HL-60/S4 treated with retinoic acid at 250 ng/mL for 4 days and 3 days (cell line): ENCODE measurements at regions not wholly inside any gene's neighbourhood (a gene's known extent, or its start where the extent isn't known, plus 50 kb on each side); places are given as distances from the start of the nearest gene placed in this dataset.
"Not testable (repeated sequence)": the region's sequence is repeated elsewhere in the genome, so short reads cannot be mapped to it uniquely, and the experiment has no call there.

Experiments used
- in situ Hi-C: fragments of 300-500 bp; cut with MboI; formaldehyde crosslinking; loops from 2 replicates; pipeline ENCODE4 v1.7.0; 2022; ENCODE audit warnings: low sequenced_read_pairs

DNA sequence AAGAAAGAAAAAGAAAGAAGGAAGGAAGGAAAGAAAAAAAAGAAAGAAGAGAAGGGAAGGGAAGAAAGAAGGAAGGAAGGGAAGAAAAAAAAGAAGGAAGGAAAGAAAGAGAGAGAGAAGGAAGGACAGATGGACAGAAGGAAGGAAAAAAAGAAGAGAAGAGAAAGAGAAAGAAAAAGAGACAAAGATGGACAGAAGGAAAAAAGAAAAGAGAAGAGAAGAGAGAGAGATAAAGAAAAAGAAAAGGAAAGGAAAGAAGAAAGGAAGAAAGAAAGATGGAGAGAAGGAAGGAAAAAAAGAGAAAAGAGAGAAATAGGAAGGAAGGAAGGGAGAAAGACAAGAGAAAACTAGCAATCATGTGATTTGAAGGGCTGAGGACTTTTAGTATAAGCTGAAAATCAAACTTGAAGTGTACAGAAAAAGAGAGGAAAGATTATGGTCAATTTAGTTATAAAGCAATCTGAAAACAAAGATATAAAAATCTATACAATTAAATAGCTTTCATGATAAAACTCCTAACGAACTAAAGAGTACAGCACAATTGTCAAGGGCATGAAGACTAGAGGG is 115.3 kb downstream of the LTN1 start:
- in situ Hi-C loops: no loop called here

DNA sequence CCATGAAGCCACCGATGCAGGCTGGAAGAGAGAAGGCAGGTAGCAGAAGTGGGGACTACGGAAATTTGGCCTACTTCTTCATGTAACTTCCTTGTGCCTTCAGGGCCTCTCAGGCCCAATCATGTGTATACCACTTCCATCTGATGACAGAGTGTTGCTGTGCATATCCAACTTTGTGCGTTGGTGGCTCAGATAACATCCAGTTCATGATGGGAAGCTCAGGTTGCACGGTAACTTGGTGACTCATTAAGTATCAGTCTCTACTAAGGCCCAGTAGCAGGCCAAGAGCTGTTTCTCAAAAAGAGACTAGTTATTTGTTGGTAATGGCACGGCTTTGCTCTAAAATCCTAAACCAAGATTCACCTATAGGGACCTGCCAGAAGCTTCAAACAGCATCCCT is 117.6 kb downstream of the LTN1 start:
- in situ Hi-C loops: no loop called here

DNA sequence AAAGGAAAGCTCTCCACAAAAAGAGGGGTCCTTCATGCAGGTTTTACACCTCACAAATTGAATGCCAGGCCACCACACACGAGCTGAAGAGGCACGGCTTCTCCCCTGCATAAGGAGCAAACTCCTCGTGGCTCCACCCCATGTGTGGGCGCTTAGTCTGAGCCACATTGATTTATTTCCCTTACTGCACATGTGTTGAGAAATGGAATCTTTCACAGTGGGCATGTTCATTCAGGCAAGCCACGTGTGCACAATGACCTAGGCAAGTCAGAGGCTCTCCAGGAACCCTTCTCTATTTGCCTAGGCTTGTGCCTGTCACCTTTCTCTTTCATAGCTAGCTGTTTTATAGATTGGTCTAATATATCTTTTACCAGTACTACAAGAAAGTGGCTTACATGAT is 120.5 kb downstream of the LTN1 start:
- in situ Hi-C loops: no loop called here

DNA sequence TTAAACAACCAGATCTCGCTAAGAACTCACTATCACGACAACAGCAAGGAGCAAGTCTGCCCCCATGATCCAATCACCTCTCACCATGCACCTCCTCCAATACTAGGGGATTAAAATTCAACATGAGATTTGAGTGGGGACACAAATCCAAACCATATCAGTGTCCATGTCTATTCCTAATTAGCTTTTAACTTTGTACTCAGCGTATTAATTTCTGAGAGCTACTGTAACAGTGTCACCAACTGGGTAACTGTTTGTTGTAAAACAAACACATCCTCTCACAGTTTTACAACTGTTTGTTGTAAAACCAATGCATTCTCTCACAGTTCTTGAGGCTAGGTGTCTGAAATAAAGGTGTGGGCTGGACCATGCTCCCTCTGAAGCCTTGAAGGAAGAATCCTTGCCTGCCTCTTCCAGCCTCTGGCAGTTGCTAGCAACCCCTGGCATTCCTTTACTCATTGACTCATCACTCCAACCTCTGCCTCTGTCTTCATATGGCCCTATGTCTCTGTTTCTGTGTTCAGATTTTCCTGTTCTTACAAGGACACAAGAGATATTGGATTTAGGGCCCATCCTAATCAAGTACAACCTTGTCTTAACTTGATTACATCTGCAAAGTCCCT is 121.2 kb downstream of the LTN1 start:
- in situ Hi-C loops: no loop called here

DNA sequence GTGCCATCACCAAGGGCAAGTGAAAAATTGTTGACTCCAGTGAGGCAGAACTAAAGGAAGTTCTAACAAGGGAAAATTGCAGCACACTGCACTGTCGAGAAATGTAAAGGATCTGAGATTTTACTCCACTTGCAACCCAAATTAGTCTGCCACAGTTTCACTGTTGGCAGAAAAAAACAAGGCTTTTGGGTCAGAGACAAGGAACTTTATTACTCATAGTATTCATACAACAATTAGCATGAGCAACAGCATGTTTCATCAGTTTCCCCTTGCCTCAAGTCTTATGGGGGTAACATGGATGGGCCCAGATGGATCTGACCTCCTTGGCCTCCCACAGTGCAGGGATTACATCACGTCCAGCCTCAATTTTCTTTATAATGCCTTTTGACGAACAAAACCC is 125.3 kb downstream of the LTN1 start:
- in situ Hi-C loops: no loop called here

DNA sequence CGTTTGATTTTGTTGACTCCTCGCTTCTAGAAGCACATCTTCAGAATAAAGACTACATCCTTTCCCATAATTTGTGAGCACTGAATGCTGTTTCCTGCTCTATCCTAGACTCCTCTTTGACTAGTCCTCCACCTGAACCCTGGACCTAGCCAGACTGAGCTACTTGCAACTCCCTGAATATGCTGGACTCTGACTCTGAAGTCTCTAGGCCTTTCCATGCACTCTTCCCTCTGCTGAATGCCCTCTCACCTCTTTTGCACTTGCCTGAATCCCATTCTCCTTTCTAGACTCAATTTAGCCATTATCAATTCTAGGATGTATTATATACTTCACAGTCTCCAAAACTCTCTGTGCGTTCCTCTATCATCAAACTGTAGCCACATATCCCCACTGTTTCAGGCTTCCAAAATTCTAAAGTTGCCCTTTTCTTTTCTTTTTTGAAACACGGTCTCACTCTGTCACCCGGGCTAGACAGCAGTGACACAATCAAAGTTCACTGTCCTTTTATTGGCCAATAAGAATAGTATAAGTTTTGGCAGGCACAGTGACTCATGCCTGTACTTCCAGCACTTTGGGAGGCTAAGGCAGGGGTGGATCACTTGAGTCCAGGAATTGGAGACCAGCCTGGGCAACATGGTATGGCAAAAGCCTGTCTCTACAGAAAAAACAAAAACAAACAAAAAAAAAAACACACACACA is 127.0 kb downstream of the LTN1 start:
- in situ Hi-C loops: no loop called here

DNA sequence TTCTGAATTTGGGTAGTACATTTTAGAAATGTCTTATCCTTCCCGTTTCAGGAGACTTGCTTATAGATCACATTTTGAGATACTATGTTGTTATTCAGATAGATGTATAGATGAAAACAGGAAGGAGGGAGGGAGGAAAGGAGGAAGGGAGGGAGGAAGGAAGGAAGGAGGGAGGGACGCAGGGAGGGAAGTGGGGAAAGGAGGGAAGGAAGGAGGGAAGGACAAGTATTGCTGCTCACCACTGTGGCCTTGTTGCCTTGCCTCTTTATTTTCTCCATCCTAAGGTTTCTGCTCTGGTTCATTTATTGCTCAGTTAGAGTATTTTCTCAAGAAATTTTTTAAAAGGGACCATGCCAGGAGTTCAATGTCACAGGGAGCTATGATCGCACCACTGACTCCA is 134.3 kb downstream of the LTN1 start:
- in situ Hi-C loops: no loop called here

DNA sequence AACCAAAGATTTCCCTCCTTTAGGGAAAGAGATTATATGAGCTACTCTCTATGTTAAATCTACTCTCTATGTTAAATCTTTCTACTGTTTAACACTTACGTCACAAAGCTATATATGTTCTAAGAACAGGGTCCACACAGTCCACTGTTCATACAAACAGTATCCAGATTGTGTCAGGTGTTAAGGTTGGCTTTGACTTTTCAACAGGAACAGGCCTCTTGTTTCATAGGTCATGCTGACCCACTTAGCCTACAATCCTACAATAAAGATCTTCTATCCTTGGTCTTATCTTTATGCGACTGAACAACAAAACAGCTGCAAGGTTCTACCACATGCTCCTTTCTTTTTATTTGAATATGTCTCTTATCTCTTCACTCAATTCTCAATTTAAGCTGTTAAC is 134.9 kb downstream of the LTN1 start:
- in situ Hi-C loops: no loop called here

DNA sequence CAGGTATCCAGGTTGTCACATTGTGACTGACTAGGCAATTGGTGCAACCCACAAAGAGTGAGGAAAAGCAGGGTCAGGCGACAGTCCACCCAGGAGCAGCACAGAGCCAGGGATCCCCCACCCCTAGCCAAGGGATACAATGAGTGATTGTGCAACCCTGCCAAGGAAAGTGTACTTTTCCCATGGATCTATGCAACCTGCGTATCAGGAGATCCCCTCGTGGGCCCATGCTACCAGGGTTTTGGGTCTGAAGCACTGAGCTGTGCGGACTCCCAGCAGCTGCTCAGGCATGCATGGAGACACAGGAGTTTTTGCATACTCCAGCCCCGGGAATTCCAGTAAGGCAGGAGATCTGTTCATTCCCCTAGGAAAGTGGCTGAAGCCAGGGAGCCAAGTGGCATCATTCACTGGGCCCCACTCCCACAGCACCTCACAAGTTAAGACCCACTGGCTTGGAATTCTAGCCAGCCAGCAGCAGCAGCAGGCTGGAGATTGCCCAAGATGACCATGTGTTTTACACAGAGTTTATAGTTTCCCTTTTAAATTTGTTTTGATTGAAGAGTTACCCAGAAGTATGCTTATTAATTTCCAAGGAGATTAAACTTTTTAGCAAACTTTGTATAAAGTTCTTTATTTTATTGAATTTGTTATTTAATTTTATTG is 136.0 kb downstream of the LTN1 start:
- in situ Hi-C loops: no loop called here

DNA sequence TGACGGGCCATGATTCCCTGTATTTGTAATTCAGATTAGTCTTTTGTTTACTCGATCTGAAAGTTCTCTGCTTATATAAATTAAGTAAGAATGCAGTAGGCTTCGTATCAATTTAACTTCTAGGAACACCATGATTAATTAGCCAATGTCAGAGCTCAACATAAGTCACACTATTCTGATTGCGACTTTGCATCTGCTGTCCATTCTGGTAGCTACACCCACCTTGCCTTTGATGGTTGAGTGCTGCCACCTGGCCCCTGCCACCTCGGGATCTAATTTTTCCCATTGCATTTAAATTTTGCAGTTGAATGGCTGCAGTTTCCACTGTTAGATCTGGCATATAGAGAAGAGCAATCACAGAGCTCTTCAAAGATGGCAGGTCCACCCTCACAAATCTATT is 140.0 kb downstream of the LTN1 start:
- in situ Hi-C loops: no loop called here

DNA sequence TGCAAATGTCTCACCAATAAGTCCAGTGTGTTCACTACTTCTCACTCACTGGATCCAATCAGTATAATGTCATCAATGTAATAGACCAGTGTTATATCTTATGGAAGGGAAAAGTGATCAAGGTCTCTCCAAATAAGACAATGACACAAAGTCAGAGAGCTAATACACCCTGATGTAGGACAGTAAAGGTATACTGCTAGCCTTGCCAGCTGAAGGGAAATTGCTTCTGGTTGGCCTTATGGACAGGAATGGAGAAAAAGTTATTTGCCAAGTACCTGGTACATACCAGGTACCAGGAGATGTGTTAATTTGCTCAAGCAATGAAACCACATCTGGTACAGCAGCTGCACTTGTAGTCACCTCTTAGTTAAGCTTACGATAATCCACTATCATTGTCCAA is 141.0 kb downstream of the LTN1 start:
- in situ Hi-C loops: no loop called here

DNA sequence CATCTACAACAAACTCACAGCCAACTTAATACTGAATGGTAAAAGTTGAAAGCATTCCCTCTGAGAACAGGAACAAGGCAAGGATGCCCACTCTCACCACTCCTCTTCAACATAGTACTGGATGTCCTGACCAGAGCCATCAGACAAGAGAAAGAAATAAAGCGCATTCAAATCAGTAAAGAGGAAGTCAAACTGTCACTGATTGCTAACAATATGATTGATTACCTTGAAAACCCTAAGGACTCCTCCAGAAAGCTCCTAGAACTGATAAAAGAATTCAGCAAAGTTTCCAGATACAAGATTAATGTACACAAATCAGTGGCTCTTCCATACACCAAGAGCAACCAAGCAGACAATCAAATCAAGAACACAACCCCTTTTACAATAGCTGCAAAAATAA is 153.4 kb downstream of the LTN1 start:
- in situ Hi-C loops: not testable (repeated sequence)

DNA sequence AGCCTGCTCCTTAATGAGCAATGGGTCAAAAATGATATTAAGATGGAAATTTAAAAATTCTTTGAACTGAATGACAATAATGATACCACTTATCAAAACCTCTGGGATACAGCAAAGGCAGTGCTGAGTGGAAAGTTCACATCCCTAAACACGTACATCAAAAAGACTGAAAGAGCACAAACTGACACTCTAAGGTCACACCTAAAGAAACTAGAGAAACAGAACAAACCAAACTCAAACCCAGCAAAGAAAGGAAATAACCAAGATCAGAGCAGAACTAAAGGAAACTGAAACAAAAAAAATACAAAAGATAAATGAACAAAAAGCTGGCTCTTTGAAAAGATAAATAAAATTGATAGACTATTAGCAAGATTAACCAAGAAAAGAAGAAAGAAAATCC is 155.3 kb downstream of the LTN1 start:
- in situ Hi-C loops: not testable (repeated sequence)

DNA sequence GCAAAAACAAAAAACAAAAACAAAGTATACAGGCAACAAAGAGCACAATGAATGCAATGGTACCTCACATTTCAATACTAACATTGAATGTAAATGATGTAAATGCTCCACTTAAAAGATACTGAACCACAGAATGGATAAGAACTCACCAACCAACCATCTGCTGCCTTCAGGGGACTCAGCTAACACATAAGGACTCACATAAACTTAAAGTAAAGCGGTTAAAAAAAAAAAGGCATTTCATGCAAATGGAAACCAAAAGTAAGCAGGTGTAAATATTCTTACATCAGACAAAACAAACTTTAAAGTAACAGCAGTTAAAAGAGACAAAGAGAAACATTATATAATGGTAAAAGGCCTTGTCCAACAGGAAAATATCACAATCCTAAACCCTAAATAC is 156.1 kb downstream of the LTN1 start:
- in situ Hi-C loops: not testable (repeated sequence)

DNA sequence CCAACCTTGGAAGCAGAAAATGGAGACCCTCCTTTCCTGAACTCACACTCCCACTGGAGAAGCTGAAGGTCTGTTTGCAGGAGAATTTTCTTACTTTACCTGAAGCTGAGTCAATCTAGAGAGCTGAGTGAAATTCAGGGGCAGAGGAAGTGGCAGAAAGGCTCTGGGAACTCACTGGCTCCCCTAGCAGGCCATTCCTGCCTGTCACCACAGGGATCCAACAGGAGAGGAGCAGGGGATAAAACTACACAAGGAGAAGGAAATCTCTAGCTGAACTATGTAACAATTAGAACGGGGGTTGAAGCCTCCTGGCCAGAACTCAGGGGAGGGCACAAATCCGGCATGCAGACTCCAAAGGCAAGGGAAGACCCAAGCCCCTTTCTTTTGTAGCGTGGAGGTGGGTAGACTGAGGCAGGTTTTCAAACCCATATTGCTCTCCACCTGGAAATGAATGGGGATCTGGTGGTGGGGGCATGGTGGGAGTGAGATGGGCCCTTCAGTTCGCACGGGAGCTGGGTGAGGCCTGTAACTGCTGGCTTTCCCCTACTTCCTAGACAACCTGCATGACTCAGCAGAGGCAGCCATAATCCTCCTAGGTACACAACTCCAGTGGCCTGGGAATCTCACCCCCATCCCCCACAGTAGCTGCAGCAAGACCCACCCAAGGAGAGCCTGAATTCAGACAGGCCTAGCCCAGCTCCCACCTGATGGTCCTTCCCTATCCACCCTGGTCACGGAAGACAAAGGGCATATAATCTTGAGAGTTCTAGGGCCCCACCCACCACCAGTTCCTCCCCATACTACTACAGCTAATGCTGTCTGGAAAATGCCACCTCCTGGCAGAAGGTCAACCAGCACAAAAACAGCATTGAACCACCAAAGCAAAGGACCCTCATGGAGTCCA is 158.1 kb downstream of the LTN1 start:
- in situ Hi-C loops: no loop called here

DNA sequence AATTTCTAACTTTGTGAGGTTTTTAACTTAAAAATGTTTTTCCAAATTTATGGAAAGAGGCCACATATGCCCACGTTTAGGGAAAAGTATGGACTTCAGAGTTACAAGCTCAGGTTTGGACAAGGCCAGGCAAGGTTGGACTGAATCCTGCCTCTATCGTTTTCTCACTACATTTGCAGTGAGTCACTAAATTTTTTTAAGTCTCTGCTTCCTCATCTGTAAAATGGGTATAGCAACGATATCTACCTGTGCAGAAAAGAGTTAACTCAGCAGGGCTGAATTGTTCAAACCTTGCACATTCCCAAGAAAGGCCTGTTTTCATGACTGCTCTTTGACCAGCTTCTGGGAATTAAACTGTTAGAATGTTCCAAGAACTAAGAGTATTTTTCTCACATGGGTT is 159.1 kb downstream of the LTN1 start:
- in situ Hi-C loops: no loop called here

DNA sequence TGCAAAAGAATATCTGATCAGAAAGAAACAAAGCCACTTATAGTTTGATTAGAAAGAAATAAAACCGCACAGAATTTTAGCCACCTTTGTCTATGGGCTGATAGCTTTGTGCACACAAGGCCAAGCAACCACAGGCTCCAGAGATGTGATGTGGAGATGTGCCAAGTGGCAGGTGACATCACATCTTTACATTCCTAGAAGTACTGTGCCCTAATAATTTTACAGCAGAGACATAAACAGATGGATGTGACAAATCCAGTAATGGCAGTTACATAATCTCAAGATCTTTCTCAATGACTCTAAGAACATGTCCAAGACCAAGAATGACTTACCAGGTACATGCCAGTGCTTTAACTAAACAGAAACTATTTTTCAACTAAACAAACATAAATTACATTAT is 159.5 kb downstream of the LTN1 start:
- in situ Hi-C loops: no loop called here

DNA sequence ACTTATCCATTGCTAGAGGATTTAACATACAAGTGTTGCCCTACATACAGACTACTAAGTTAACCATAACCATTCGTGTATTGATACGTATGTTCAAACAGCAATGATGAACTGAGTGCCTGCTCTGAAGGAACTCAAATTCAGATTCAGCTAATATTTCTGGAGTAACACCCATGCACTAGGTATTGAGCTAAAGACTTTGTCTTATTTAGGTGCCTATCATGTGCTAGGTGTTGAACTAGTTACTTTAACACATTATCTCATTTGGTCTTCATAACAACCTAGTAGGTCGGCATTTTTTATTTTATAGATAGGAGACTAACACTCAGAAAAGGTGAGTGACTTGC is 160.0 kb downstream of the LTN1 start:
- in situ Hi-C loops: no loop called here

DNA sequence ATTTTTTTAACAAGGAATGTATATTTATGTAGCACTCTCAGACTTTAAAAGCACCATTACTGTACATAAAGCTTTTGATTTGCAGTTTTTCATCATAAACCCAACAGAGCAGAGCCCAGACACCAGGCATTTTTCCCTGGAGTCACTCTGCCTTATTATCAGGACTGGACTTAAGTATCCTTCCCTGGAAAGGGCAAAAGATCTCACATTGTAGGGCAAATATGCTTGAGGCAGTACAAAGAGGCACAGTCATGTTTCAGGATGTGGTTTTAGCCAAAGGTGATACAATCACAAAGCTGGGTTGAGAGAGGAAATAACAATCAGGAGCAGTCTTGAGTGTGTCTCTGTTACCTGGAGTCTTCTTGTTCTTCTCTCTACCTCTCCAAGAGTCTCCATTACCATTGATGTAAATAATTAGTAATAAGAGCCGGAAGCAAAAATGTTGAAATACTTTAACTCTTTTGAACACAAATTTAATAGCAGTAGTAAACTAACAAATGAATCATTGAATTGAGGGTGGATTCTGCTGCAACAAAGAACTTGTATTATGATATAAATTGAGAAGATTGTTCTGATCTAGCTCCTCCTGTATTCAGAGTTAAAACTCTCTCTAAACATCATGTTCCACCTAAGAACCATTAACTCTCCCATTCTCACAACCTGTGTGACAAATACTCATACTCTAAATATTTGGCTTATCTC is 160.5 kb downstream of the LTN1 start:
- in situ Hi-C loops: no loop called here

DNA sequence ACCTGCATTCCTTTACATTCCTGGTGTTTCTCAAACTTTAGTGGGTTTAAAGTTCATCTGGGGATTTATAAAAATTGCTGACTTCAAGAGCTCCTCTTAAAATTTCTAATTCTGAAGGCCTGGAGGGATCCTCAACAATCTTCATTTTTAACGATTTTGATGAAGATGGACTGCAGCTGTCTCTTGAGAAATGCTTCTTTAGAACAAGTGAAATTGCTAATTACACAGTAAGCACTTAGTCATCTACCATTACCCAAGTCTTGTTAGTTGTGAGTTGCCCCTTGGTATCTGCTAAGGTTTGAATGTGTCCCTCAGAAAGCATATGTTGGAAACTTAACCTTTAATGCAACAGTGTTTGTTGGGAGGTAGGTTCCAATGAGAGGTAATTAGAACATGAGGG is 163.7 kb downstream of the LTN1 start:
- in situ Hi-C loops: no loop called here

DNA sequence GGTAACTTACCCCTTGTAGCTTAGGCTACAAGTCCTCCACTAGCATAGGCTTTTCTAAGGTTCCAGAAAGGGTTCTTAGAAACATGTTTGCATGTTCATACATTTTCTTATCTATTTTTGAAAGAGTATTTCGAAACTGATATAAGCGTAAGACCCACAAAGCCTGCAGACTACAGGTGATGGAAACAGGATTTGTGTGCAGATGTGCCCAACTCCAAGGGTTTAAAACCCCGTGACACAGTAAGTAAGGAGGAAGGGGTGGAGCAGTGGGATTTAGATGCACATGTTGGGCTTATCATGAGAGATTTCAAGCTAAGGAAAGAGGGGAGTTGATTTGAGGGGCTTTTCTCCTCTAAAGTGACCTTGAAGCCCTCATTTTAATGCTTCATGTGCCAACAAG is 164.7 kb downstream of the LTN1 start:
- in situ Hi-C loops: no loop called here
